ENCODE measurements at regions not wholly inside any gene's neighbourhood (a gene's known extent, or its start where the extent isn't known, plus 50 kb on each side); places are given as distances from the start of the nearest gene placed in this dataset.

GRCh38 chr13:67990868-67991267, 760.7 kb upstream of the PCDH9 start:
- no peak overlapping the region for H3K27ac ChIP-seq (ENCODE audit: extremely low read depth, low read depth, low read length)
- no peaks in the 10 kb centered on the region for H3K9me3 ChIP-seq (ENCODE audit: control insufficient read depth, insufficient read depth, low read depth, low read length)
- ChIA-PET POLR2A (no interaction called here), CTCF (interaction anchor here (0.7 kb wide), 1 partner anchor 673 kb away, joined by 3 read pairs; no protein-coding TSS in a partner anchor)
- H3K36me3 ChIP-seq (ENCODE audit: control insufficient read depth in 2 of 2, insufficient read depth in 1 of 2, low read length in 2 of 2), result no peaks in the 10 kb centered on the region
- TF ChIP-seq ZNF138 (tag by site-specific recombination; IDR thresholded peaks at IDR 0.05; ENCODE audit: borderline replicate concordance) (no peak), ZNF596 (tag by site-specific recombination; IDR thresholded peaks at IDR 0.05) (no peak), ZNF530 (tag by site-specific recombination; IDR thresholded peaks at IDR 0.05; ENCODE audit: low read depth) (no peak), ZNF121 (tag by site-specific recombination; IDR thresholded peaks at IDR 0.05) (no peak), ZNF777 (tag by site-specific recombination; IDR thresholded peaks at IDR 0.05; ENCODE audit: borderline replicate concordance) (no peak)
- TF ChIP-seq, protein P1, sequence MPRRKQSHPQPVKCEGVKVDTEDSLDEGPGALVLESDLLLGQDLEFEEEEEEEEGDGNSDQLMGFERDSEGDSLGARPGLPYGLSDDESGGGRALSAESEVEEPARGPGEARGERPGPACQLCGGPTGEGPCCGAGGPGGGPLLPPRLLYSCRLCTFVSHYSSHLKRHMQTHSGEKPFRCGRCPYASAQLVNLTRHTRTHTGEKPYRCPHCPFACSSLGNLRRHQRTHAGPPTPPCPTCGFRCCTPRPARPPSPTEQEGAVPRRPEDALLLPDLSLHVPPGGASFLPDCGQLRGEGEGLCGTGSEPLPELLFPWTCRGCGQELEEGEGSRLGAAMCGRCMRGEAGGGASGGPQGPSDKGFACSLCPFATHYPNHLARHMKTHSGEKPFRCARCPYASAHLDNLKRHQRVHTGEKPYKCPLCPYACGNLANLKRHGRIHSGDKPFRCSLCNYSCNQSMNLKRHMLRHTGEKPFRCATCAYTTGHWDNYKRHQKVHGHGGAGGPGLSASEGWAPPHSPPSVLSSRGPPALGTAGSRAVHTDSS (tag by site-specific recombination; IDR thresholded peaks at IDR 0.05), result no peak
- no peaks in the 10 kb centered on the region for H3K4me1 ChIP-seq (ENCODE audit: control insufficient read depth, insufficient read depth, low read length)
- no peak overlapping the region for H3K4me3 ChIP-seq (ENCODE audit: low read depth, low read length)

- POLR2A ChIA-PET, result no interaction called here
- H3K4me1 ChIP-seq (ENCODE audit: control insufficient read depth, insufficient read depth, low read length), result no peaks in the 10 kb centered on the region
- CTCF ChIA-PET, result no interaction called here
- H3K4me3 ChIP-seq (ENCODE audit: low read depth, low read length), result no peak overlapping the region
- TF ChIP-seq ZNF221 (tag by site-specific recombination; IDR thresholded peaks at IDR 0.05; ENCODE audit: borderline replicate concordance), result no peak
- TF ChIP-seq ZNF670 (tag by site-specific recombination; IDR thresholded peaks at IDR 0.05; ENCODE audit: low read depth), result no peak
- TF ChIP-seq ZNF701 (tag by site-specific recombination; IDR thresholded peaks at IDR 0.05), result no peak
- TF ChIP-seq ZNF707 (tag by site-specific recombination; IDR thresholded peaks at IDR 0.05), result no peak
- no peak for TF ChIP-seq ZBTB48 (tag by site-specific recombination; IDR thresholded peaks at IDR 0.05)
- TF ChIP-seq HOXA7 (CRISPR knock-in tag; IDR thresholded peaks at IDR 0.05; ENCODE audit: borderline replicate concordance), result no peak
- no peak for TF ChIP-seq SP2 (tag by site-specific recombination; IDR thresholded peaks at IDR 0.05)
- no peak for TF ChIP-seq IKZF3 (tag by site-specific recombination; IDR thresholded peaks at IDR 0.05)
- no peak for TF ChIP-seq GLIS2 (tag by site-specific recombination; IDR thresholded peaks at IDR 0.05)
- H3K27ac ChIP-seq (ENCODE audit: extremely low read depth, low read depth, low read length), result no peak overlapping the region
- no peaks in the 10 kb centered on the region for H3K9me3 ChIP-seq (ENCODE audit: control insufficient read depth, insufficient read depth, low read depth, low read length)
- H3K36me3 ChIP-seq (ENCODE audit: control insufficient read depth in 2 of 2, insufficient read depth in 1 of 2, low read length in 2 of 2), result no peaks in the 10 kb centered on the region
Observed at GRCh38 chr13:67986234-67986633, 756.1 kb upstream of the PCDH9 start.

- Histone ChIP-seq H3K27ac (ENCODE audit: extremely low read depth, low read depth, low read length) (no peak overlapping the region), H3K4me3 (ENCODE audit: low read depth, low read length) (no peak overlapping the region), H3K36me3 (ENCODE audit: control insufficient read depth in 2 of 2, insufficient read depth in 1 of 2, low read length in 2 of 2) (no peaks in the 10 kb centered on the region), H3K4me1 (ENCODE audit: control insufficient read depth, insufficient read depth, low read length) (no peaks in the 10 kb centered on the region), H3K9me3 (ENCODE audit: control insufficient read depth, insufficient read depth, low read depth, low read length) (no peaks in the 10 kb centered on the region)
- ChIA-PET POLR2A (no interaction called here), CTCF (no interaction called here)
- no peak for TF ChIP-seq ZSCAN30 (tag by site-specific recombination; IDR thresholded peaks at IDR 0.05)
- TF ChIP-seq ZNF621 (tag by site-specific recombination; IDR thresholded peaks at IDR 0.05), result no peak
- no peak for TF ChIP-seq ZNF341 (tag by site-specific recombination; IDR thresholded peaks at IDR 0.05; ENCODE audit: low read depth)
- no peak for TF ChIP-seq ZNF266 (tag by site-specific recombination; IDR thresholded peaks at IDR 0.05; ENCODE audit: low read depth)
- TF ChIP-seq ZNF560 (tag by site-specific recombination; IDR thresholded peaks at IDR 0.05; ENCODE audit: borderline replicate concordance), result no peak
- TF ChIP-seq TCF7L2 (IDR thresholded peaks at IDR 0.05; ENCODE audit: borderline replicate concordance, low read depth, low read length), result no peak
- TF ChIP-seq, protein P2, sequence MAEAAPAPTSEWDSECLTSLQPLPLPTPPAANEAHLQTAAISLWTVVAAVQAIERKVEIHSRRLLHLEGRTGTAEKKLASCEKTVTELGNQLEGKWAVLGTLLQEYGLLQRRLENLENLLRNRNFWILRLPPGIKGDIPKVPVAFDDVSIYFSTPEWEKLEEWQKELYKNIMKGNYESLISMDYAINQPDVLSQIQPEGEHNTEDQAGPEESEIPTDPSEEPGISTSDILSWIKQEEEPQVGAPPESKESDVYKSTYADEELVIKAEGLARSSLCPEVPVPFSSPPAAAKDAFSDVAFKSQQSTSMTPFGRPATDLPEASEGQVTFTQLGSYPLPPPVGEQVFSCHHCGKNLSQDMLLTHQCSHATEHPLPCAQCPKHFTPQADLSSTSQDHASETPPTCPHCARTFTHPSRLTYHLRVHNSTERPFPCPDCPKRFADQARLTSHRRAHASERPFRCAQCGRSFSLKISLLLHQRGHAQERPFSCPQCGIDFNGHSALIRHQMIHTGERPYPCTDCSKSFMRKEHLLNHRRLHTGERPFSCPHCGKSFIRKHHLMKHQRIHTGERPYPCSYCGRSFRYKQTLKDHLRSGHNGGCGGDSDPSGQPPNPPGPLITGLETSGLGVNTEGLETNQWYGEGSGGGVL (tag by site-specific recombination; IDR thresholded peaks at IDR 0.05), result no peak
- TF ChIP-seq ZNF558 (tag by site-specific recombination; IDR thresholded peaks at IDR 0.05), result no peak
- TF ChIP-seq, protein P3, sequence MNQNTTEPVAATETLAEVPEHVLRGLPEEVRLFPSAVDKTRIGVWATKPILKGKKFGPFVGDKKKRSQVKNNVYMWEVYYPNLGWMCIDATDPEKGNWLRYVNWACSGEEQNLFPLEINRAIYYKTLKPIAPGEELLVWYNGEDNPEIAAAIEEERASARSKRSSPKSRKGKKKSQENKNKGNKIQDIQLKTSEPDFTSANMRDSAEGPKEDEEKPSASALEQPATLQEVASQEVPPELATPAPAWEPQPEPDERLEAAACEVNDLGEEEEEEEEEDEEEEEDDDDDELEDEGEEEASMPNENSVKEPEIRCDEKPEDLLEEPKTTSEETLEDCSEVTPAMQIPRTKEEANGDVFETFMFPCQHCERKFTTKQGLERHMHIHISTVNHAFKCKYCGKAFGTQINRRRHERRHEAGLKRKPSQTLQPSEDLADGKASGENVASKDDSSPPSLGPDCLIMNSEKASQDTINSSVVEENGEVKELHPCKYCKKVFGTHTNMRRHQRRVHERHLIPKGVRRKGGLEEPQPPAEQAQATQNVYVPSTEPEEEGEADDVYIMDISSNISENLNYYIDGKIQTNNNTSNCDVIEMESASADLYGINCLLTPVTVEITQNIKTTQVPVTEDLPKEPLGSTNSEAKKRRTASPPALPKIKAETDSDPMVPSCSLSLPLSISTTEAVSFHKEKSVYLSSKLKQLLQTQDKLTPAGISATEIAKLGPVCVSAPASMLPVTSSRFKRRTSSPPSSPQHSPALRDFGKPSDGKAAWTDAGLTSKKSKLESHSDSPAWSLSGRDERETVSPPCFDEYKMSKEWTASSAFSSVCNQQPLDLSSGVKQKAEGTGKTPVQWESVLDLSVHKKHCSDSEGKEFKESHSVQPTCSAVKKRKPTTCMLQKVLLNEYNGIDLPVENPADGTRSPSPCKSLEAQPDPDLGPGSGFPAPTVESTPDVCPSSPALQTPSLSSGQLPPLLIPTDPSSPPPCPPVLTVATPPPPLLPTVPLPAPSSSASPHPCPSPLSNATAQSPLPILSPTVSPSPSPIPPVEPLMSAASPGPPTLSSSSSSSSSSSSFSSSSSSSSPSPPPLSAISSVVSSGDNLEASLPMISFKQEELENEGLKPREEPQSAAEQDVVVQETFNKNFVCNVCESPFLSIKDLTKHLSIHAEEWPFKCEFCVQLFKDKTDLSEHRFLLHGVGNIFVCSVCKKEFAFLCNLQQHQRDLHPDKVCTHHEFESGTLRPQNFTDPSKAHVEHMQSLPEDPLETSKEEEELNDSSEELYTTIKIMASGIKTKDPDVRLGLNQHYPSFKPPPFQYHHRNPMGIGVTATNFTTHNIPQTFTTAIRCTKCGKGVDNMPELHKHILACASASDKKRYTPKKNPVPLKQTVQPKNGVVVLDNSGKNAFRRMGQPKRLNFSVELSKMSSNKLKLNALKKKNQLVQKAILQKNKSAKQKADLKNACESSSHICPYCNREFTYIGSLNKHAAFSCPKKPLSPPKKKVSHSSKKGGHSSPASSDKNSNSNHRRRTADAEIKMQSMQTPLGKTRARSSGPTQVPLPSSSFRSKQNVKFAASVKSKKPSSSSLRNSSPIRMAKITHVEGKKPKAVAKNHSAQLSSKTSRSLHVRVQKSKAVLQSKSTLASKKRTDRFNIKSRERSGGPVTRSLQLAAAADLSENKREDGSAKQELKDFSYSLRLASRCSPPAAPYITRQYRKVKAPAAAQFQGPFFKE (tag by site-specific recombination; IDR thresholded peaks at IDR 0.05; ENCODE audit: borderline replicate concordance), result no peak
- TF ChIP-seq ZNF211 (tag by site-specific recombination; IDR thresholded peaks at IDR 0.05; ENCODE audit: low read depth), result no peak
- no peak for TF ChIP-seq ZNF623 (tag by site-specific recombination; IDR thresholded peaks at IDR 0.05)
Observed at GRCh38 chr13:67977066-67977465, 746.9 kb upstream of the PCDH9 start.
